GM18868 (cell line): ENCODE measurements at regions not wholly inside any gene's neighbourhood (a gene's known extent, or its start where the extent isn't known, plus 50 kb on each side); places are given as distances from the start of the nearest gene placed in this dataset.

Source experiments
- ATAC-seq: cut with Tn5 transposase; IDR thresholded peaks from one replicate; pipeline ENCODE4 v1.9.1; 2021; ENCODE audit warnings: mild to moderate bottlenecking, moderate library complexity; ENCODE audit not compliant: unreplicated experiment

DNA sequence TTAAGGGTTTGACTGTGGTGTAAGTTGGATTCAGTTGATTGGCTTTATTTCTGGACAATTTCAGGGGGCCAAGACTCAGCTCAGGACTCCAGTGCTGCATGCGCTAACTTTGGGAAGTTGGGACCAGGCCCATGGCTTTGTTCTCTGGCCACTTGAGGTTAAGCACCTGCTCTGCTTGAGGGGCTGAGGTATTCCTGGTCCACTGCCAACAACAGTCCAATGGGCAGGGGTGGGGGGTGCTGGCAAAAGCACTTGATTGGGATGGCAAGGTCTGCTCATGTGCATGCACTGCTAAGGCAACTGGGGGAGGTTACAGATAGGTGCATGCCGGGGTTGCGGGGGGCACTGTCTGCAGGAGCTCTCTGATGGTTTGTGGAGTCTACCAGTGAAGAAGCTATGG, 52.6 kb upstream of the ASB17 start:
- ATAC-seq: no peak

DNA sequence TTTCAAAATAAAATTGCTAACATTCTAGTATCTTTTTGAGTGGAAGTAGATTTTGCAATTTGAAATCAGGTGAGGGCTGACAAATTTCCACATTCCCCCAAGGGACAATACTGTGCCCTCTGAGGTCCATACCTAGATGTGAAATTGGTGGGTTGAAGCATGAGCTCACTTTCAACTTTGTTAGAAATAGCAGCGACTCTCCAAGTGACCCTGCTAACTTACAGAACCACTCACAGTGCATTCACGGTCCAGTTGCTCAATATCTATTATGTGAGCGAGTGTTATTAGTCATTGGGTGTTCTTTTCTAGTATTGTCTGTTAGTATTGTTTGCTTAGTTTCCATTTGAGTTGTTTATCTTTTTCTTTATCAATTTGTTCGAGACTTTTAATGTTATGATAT, 53.6 kb upstream of the ASB17 start:
- peak; percentile 92 for ATAC-seq

DNA sequence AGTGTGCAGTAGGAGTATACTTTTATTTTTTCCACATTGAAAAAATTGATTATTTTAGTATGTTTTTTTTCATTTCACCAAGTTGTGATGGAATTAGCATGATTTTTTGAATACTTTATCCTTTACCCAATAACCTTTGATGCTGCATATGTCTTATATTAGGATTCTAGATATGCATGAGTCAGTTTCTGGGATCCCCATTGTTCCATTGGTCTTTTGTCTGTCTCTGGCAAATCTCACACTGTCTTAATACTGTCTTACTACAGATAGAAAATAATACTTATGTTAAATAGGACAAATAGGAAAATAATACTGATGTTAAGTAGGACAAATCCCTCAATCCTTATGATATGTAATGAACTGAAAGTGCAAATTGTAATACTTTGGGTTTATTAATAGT, 54.3 kb upstream of the ASB17 start:
- ATAC-seq: no peak

DNA sequence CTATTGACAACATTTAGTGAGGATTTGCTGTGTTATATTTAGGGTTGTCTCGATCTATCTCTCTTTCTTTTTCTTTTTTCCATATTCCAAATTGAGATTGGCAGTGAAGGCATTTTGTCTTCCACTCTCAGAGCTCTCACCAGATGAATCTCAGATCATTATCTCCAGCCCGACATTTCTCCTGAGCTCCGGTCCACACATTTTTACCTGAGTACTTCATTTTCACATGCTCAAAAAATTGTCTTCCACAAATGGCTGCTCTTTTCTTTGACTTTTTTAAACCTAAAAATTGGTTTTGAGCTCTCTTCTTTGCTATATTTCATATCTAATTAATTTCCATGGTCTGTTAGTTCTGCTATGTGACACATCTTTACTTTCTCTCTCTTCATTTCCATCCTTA, 56.9 kb upstream of the ASB17 start:
- no peak for ATAC-seq

DNA sequence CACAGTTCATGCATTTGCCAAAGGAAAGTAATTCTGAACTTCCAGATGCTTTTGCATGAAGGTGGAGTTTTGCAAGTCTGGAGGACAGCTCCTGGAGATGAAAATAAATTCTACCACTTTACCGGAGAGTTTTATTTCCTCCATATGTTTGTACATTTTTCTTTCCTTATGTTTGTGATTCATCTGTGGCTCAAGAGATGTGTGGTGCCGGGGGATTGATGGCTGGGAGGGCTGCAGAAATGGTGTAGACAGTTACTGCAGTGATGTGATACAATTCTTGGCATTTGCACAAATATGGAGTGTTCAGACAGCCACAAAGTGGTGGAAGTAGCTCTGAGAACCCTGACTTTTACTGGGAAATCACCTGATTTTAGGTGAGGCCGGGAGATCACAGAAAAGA, 58.5 kb upstream of the ASB17 start:
- no peak for ATAC-seq

GRCh38 chr1:75991497-75992114, 59.4 kb upstream of the ASB17 start:
- ATAC-seq: peak; percentile 67

- peak; percentile 69 for ATAC-seq
Measured at GRCh38 chr1:75992312-75992711, 60.1 kb upstream of the ASB17 start.

DNA sequence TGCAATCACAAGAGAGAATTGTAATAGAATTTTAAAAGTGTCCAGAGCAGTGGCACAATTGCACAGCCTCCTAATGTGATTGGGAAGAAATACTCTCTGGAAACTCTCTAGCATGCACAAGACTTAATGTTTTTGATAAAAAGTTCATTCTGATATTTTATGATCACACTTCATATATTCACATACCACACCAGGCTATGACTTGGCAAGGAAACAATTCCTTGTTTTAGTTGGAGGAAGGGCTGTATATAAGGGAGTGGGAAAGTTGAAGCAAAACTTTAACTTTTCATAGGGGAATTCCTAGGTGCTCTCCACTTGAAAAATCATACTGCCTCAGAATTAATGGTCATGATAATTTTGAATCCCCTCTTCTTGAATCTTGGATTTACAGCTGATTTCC, 61.5 kb upstream of the ASB17 start:
- ATAC-seq: no peak

GRCh38 chr1:75996196-75996595, 64.0 kb upstream of the ASB17 start:
- no peak for ATAC-seq

- ATAC-seq: no peak
Measured at GRCh38 chr1:75999034-75999433, 66.8 kb upstream of the ASB17 start.

DNA sequence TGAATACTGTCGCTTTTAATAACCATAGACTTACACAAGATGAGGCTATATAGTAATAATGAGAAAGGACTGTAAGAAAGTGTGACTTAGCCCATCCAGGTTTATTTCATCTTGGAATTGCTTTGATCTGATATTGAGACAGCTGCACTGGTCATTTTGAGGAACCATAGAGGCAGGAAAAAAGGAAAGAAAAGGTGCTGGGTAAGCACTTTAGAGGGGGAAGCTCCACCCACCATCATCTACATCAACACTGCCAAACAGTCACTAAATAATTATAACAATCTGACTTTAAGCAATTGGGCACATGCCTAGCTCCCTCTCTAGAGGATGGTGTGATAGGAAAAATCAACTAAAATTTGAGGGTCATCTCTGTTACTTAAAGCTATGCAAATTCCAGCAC, 70.6 kb upstream of the ST6GALNAC3 start:
- no peak for ATAC-seq

- ATAC-seq: no peak
Measured at GRCh38 chr1:76005765-76006164, 68.8 kb upstream of the ST6GALNAC3 start.

- no peak for ATAC-seq
Measured at GRCh38 chr1:76006234-76006633, 68.3 kb upstream of the ST6GALNAC3 start.

- ATAC-seq: no peak
Measured at GRCh38 chr1:76010802-76011201, 63.7 kb upstream of the ST6GALNAC3 start.

GRCh38 chr1:76012341-76013205, 62.0 kb upstream of the ST6GALNAC3 start:
- no peak for ATAC-seq

GRCh38 chr1:76013206-76013581, 61.4 kb upstream of the ST6GALNAC3 start:
- ATAC-seq: no peak

- ATAC-seq: no peak
Measured at GRCh38 chr1:76015478-76016103, 59.0 kb upstream of the ST6GALNAC3 start.

DNA sequence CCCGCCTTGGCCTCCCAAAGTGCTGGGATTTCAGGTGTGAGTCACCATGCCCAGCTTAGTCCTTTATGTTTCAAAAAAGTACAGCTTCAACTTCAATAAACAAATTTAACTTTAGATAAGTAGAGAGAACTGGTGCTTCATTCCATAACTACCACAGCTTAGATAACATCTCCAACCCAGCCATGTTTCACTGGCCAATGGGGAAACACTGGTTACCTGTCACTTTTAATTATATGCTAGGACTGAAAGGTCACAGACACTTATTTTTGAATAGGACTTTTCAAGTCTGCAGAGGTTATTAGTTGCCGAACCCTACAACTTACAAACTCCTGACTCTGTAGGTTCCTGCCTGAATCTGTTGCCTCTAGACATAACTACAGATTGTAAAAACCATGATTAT, 56.5 kb upstream of the ST6GALNAC3 start:
- ATAC-seq: no peak

DNA sequence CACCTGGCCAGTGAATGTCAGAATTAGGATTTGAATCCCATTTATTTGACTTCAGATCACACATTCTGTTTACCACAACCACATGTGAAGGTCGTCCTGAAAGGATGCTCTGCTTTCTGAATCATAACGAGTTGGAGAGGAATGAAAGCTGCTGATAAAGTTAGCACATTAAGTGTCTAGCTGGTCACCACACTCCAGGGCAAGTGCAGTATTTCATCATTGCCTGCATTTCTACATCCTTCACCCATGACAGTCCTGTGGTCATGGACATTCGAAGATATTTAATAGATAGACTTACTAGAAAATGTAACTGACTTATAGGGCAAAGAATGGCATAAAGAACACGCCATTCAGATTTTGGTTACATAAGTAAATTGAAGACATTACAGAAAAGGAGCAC, 52.7 kb upstream of the ST6GALNAC3 start:
- ATAC-seq: no peak

- ATAC-seq: no peak
Measured at GRCh38 chr1:76023669-76024435, 50.7 kb upstream of the ST6GALNAC3 start.
